NCI-H510A (cell line): ENCODE measurements at regions not wholly inside any gene's neighbourhood (a gene's known extent, or its start where the extent isn't known, plus 50 kb on each side); places are given as distances from the start of the nearest gene placed in this dataset.
A peak's percentile ranks its signal among the peaks of the same experiment; 100 is the strongest.
"Not testable (repeated sequence)": the region's sequence is repeated elsewhere in the genome, so short reads cannot be mapped to it uniquely, and the experiment has no call there.

ENCODE experiments used
- DNase-seq: peaks from one replicate; lab custom pipeline; 2025; lab: John Stamatoyannopoulos, UW

DNA sequence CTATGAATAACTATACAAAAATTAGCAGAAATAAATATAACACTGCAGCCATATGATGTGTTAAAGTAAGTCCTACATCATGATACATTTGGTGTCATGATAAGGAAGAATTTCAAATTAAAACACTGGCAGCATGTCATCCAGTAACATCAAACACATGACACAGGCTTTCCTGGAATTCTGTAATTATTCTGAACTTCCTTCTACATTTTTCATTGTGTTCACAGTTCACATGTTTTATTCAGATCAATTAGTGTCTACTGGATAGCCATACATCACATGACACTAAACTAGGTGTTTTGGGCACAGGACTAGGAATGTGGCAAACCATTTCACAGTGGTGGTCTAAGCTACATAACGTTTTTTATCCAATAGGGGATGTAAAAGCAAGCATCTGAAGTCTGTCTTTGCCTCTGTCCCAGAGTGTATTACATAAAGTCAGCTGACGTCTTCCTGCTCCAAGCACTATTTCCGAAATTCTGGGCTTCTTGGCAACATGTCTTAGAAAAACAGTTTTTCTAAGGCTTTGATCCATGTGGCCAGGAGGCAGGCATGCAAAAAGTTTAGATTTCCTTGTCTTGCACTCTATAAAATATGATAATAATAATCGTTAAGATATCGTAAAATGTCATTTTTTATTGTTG is 707.9 kb downstream of the CENPC start:
- no peak for DNase-seq

DNA sequence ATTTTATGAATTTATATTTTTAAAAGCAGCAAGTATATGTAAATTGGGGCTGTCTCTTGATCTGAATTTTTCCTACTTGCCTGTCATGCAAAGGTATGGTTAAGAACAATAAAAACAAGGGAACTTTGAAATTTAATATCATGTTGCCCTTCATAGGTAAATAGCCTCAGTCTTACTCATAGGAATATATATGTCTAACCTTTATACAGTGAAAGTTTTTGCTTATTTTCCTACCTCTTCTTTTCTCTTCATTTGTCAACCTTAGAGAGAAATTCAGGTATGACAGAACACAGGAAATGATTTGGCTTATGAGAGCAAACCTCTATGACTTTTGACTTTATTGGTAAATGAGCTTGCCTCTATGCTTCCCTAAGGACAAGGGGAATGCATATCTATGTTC is 716.0 kb downstream of the CENPC start:
- no peak for DNase-seq

DNA sequence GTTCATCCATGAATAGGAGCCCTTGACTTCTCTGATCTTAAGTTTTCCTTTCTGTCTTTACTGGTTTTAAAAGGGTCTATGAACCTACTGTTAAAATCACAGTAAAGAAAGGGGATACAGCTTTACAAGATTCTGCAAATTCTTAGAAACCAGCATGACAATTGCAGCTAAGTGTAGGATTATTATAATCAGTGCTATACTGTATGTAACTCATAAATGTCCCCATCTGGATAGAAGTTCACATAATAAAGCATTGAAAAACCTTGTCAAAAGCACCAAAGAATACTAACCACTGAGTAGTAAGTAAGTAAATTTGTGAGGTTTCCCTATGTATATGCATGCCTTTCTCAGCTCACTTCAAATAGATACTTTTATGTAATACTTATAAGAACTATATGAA is 724.6 kb downstream of the CENPC start:
- DNase-seq = no peak

DNA sequence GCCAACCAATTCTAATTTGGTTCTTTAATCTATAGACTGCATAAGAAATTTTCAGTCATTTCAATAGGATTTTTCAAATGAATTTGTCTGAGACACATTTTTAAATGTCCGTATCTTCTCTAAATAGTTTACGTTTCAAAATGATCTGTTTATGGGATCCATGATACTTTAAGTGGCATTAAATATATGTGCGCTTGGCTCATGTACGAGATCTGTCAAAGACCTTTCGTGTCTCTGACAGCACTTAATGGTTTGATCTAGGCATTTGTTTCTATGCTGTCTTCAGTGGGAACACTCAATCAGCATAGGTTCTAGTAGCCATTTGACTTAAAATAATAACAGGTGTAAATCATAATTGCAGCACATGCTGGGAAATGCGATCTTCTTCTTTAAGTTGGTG is 731.0 kb downstream of the CENPC start:
- DNase-seq = no peak

DNA sequence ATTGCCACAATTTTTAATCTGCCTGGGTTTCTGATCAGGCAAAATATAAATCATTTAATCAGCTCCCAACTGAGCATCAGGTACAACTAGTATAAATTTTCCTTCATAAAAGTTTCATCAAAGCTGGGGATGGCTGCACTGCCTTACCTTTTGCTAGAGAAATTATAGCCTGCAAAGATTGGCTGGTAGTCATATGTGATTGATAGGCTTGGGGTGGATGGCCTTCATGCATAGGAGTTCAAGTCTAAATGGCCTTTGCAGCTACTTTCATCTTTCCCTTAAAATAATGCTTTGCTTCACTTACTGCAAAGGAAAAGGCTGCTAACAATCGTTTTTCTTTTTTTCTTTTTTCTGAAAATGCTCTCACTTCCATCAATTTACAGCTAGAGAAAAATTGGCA is 739.7 kb downstream of the CENPC start:
- no peak for DNase-seq

DNA sequence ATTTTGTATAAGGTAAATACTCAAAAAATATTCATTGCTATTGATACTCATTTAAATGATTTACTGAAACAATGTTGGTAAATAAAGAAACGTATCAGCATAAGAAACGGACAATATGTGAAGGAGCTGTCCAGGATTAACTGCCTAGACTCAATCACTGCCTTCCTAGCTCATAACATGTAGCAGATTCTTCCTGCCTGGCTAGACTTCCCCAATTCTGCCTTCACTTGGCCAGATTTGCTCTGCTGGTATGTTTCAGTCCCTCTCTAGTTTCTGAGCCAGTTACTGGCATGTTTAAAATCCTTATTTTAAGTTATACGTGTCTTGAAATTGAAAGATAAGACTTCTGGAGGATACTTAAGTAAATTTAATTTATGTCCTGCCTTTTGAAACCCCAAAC is 740.3 kb downstream of the CENPC start:
- no peak for DNase-seq

DNA sequence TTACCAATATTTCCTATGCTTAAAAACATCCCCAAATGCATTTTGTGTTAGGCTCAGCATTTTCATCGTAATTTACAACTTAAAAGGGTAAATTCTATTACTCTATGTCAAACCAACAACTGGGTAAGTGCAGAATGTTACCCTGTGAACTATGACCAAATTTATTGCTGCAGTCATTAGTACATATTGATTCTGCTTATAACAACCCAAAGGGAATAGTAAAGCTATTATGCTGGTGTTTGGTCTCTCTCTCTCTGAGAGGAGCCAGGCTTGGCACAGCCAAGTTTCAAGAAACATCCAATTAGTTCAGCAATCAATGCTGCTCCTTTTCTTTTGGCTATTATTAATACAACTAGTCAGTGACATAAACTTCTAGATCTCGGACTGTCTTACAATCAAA is 747.7 kb downstream of the CENPC start:
- no peak for DNase-seq

DNA sequence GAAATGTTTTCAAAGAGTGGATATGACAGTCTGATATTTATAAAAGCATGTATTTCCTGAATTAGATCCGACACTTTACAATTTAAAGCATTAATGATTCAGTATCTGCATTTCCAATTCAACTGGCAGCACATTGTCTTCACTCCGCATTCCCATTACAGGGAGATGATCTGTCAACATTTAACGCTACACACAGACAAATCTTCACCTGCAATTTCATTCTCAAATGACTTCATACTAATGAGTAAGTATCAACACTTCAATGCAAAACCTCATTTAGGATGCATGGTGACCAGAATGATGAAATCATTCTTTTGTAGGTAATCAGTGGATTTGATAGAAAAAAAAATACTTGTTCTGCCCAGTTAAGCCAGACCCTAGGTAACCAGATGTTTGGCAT is 749.6 kb downstream of the CENPC start:
- no peak for DNase-seq

DNA sequence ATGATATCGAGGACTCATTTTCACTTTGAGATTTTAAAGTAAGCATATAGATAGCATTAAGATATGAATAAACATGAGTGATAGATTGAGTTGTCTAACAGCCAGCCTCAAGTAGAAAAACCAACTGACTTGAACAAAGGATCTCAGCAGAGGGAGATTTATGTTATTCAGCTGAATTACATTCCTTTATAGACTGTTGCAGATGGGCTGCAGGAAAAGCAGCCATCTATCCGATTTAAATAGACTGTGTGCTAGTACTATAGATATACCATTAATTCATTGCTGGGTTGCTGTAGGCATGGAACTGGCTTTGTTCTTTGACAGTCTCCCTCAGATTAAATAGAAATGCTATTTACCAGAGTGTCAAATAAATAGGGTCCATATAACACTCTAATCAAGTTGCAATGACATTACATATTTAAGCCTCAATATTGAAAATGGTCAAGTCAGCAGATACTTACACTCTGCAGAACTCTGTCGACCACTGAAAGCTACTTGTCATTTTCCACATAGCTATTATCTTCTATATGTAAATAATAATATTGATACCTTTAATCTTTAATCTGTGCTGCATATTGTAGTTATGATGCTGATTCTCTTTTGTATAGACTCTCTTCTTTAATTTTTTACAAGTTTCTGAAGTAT is 750.8 kb downstream of the CENPC start:
- DNase-seq = no peak

DNA sequence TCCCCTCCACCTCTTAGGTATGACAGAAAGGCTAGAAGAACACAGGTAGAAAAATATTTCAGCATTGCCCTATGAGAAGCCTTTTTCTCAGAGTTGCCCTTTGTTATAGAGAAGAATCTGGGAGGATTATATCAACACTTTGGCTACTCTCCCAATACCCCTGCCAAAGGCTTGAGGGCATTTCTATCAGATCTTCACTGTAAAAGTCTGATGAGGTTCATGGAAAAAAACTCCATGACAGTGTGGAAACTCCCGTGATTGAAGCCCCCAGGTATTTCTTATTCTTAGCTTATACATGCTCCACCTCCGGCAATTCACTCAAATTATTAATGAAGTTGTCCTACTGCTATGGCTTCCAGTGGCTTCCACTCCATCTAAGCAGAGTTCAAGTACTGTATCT is 753.6 kb downstream of the CENPC start:
- DNase-seq = no peak

DNA sequence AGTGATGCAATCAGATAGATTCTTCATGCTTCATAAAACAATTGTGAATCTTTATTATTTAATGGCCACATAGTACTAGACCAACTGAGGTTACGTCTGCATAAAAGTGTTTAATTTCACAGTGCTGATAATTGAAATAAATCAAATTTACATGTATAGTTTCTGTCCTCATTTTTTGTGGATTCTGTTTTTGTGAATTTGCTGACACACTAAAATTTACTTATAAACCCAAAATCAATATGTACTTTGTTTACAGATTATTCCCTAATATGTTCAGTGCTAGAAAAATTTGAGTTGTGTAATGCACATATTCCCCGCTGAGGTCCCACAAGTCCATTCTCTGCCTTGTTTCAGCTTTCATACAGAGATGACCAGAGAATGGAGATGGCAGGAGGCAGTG is 759.8 kb downstream of the CENPC start:
- no peak for DNase-seq

DNA sequence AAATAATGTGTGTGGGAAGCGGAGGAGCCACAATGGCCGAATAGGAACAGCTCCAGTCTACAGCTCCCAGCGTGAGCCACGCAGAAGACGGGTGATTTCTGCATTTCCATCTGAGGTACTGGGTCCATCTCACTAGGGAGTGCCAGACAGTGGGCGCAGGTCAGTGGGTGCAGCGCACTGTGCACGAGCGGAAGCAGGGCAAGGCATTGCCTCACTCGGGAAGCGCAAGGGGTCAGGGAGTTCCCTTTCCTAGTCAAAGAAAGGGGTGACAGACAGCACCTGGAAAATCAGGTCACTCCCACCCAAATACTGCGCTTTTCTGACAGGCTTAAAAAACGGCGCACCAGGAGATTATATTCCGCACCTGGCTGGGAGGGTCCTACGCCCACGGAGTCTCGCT is 762.6 kb downstream of the CENPC start:
- DNase-seq = not testable (repeated sequence)

DNA sequence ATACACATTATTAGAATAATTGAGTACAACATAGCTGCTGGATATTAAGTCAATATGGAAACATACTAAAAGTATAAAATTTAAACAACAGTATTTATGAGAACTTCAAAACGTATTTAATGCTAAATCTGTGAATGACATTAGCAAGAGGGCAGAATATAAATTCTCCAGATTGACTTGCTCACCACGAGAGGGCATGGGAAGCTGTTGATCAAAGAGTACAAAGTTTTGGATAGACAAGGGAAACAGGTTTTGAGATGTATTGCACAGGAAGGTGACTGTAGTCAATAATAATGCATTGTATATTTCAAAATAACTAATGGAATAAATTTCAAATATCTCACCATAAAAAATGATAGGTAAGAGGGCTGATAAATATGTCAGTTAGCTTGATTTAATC is 768.2 kb downstream of the CENPC start:
- no peak for DNase-seq

DNA sequence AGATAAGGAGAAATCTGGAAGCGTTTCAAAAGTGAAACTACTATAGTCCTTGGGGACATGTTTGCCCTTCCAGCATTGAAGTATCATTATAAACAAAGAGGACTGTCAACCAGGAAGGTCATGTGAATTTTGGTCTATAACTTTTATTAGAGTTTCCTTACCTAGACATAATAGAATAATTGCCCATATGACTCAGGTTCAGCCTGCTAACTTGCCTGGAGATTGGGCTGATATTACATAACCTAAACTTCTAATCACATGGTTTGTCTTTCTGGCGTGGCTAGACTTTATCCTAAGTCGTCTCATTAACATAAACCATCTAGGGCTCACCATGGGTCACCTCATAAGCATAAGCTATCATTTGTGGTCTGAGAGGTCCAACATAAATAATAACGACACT is 775.9 kb downstream of the CENPC start:
- DNase-seq = no peak

DNA sequence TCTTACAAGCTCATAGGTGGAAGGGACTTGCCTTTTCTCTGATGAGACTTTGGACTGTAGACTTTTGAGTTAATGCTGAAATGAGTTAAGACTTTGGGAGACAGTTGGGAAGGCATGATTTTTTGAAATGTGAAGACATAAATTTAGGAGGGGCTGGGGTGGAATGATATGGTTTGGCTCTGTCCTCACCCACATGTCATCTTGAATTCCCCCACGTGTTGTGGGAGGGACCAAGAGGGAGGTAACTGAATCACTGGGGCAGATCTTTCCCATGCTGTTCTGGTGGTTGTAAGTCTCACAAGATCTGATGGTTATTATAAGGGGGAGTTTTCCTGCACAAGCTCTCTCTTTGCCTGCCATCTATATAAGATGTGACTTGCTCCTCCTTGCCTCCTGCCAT is 777.9 kb downstream of the CENPC start:
- no peak for DNase-seq

DNA sequence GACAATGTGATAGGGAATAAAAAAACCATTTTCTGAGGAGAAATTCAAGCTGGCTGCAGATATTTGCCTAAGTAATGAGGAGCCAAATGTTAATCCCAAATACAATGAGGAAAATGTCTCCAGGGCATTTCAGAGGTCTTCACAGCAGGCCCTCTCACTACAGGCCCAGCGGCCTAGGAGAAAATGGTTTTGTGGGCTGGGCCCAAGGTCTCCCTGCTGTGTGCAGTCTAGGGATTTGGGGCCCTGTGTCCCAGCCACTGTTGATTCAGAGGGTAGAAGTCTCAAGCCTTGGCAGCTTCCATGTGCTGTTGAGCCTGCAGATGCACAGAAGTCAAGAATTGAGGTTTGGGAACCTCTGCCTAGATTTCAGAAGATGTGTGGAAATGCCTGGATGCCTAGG is 778.7 kb downstream of the CENPC start:
- no peak for DNase-seq

DNA sequence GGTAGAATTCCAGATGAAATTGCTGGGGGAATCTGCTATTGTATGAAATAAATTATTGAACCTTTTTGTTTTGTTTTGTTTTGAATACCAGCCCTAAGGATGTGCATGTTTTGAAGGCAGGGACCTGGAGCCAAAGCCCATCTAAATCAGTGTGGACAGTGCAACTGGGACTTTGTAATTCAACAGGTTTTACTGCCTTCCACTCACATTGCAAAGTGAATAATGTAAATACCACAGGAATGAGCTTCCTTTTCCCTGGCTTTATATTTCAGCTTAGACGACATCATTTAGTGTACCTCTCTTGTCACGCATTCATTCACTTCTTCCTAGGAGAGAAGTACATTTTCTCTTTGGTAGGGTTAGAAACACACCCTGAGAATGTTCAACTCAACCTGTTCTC is 795.0 kb downstream of the CENPC start:
- DNase-seq = no peak

DNA sequence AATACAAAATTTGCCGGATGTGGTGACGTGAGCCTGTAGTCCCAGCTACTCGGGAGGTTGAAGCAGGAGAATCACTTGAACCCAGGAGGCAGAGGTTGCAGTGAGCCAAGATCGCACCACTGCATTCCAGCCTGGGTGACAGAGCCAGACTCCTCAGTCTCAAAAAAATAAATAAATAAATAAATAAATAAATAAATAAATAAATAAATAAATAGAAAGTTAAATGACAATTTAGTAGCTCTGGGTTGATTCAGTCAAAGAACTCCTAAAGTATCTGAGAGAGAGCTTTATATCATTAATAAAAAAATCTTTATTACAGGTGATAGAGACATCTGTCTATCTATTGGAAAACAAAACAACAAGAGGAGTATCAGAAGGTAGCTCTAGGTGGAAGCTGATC is 798.4 kb downstream of the CENPC start:
- DNase-seq = not testable (repeated sequence)

DNA sequence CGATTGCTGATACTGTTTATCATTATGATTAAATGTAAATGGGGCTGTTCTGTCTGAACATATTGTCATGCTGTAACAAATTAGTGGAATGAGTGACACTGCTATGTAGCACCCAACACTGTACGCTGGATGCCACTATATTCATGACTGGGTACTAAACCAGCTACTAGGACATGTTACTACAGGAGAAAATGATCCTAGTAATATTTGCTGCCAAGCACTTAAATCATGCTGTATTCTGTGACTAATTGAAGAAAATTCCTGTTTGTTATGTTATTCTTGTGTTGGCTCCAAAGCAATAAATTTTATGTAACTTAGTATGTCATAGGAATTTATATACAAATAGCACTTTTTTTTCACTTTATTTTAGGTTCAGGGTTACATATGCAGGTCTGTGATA is 804.2 kb downstream of the CENPC start:
- DNase-seq = no peak

DNA sequence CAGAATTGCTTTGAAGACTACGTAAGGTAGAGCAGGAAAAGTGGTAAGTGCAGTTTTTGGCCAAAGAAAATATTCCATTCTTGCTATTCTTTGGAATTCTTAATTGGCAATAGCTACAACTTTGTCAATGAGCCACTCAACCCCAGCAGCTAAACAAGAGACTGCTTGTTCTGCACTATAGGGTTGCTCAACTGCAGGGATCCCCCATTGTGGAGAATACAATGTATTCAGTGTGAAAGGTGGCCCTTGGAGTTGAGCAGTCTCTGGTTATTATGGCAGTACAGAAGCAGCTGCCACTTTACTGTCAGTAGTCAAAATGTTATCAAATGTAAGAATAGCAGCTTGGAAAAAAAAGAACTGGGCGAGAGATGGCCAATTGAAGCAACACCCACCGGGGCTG is 808.7 kb downstream of the CENPC start:
- DNase-seq = no peak

DNA sequence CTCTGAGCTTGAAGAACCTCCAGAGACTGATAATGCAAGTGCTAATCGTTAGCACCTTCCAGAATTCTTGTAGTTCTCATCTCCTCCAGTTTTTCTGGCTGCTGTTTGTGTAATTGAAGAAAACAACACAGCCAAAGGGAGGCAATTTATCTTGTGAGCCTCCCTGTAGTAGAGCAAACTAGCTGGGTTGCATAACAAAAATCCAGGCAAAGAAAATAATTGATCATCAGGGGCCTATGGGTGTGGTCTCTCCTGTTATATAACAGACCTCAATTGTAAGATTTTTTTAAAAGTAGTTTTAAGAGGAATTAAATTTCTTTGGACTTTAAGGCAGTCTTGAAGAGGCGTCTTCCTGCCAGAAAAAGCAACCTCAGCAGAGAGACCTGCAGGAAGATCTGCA is 817.0 kb downstream of the CENPC start:
- DNase-seq = no peak

DNA sequence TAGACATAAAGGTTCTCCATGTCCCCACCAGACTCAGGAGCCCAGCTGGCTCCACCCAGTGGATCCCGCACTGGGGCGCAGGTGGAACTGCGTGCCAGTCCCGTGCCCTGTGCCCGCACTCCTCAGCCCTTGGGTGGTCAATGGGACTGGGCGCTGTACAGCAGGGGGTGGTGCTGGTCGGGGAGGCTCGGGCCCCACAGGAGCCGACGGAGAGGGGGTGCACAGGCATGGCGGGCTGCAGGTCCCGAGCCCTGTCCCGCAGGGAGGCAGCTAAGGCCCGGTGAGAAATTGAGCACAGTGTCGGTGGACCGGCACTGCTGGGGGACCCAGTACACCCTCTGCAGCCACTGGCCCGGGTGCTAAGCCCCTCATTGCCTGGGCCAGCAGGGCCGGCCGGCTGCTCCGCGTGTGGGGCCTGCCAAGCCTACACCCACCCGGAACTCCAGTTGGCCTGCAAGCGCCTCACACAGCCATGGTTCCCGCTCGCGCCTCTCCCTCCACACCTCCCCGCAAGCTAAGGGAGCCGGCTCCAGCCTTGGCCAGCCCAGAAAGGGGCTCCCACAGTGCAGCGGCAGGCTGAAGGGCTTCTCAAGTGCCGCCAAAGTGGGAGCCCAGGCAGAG is 832.9 kb downstream of the CENPC start:
- not testable (repeated sequence) for DNase-seq

DNA sequence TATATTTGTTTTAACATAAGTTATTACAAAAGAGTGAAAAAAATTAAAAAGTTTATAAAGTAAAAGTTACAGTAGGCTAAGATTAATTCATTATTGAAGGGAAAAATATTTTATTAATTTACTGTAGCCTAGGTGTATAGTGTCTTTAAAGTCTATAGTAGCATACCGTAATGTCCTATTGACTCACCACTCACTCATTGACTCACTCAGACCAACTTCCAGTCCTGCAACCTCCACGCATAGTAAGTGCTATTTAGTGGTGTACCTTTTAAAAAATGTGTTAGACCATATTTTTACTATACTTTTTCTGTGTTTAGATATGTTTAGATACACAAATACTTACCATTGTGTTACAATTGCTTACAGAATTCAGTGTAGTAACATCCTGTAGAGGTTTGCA is 841.1 kb downstream of the CENPC start:
- no peak for DNase-seq

DNA sequence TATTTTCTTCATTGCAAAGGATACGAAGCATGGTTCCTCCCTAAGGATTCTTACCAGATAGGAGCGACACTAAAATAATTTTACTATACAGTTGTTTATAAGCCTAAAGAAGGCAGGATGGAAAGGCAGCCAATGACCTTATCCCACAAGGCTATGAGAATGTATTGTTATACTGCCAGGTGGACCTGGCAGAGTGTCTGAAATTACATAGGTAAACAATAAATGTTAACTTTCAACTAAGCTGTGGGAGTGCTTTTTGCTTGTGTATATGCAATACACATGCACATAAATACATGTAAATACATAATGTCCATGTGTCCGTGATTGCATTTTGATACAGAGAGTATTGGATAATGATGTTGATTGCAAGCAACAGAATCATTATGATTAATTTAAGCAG is 850.6 kb downstream of the CENPC start:
- peak; percentile 8 for DNase-seq
